HFF-Myc (cell line): ENCODE measurements at regions not wholly inside any gene's neighbourhood (a gene's known extent, or its start where the extent isn't known, plus 50 kb on each side); places are given as distances from the start of the nearest gene placed in this dataset.

ENCODE experiments used
- DNase-seq: peaks from one replicate; pipeline ENCODE4 v3.0.0-alpha.2; 2011; ENCODE audit warnings: low read depth; ENCODE audit errors: extremely low read depth
- H3K4me3 ChIP-seq: replicated peaks from 2 replicates; pipeline ENCODE4 v1.5.1; 2011; ENCODE audit warnings: low read depth, mild to moderate bottlenecking, control low read depth, low read length
- CTCF ChIP-seq: IDR thresholded peaks from 2 replicates; pipeline ENCODE4 v1.5.1; 2012; ENCODE audit warnings: mild to moderate bottlenecking, low read depth, low read length, control low read depth; ENCODE audit errors: missing control alignments

DNA sequence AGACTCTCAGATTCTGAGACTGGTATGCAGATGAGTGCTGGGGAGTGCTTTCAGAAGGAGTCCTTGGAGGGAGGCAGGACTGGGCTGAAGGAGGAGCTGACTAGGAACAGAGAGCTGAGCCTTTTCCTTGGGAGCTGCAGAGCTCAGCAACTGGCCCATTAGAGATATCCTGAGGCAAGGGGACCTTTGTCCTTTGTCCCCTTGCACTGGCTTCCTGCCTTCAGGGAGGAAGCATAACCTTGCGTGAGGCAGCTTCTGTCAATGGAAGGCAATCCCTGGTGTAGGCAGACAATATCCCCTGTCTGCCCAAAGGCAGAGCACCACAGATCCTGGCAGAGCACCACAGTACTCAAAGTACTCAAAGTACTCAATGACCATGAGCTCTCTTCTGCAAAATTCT lies 375.3 kb downstream of the HRH4 start:
- TF ChIP-seq CTCF = no peak
- H3K4me3 ChIP-seq = no peak overlapping the region
- DNase-seq = no peak

- H3K4me3 ChIP-seq = no peak overlapping the region
- TF ChIP-seq CTCF = no peak
- DNase-seq = peak; percentile 87
These were observed 376.6 kb downstream of the HRH4 start for GRCh38 chr18:24837066-24837465.

DNA sequence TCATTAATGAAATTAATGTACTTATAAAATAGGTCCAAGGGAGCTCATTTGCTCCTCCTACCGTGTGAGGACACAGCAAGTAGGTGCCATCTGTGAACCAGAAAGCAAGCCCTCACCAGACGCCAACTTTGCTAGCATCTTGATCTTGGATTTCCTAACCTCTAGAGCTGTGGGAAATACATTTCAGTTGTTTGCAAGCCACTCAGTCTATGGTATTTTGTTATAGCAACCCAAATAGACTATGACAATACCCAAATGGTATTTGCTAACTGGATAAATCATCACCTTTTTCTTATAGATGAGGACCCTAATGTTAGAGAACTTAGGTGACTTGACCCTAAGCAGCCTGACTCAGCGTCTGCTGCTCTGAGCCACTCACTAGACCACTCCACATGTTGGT lies 379.6 kb downstream of the HRH4 start:
- no peak for TF ChIP-seq CTCF
- no peak for DNase-seq
- no peak overlapping the region for H3K4me3 ChIP-seq

DNA sequence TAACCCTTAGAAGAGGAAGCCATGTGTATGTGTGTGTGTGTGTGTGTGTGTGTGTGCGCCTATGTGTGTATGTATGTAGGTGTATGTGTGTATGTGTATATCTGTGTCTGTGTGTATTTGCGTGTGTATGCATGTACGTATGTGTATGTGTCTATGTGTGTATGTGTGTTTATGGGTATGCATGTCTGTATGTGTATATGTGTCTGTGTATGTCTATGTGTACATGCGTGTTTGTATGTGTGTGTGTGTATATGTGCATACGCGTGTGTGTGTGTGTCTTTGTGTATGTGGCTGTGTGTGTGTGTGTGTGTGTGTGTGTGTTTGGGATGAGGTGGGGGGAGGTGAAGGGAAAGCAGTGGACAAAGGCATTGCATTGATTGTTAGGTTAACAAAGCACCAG lies 380.2 kb downstream of the HRH4 start:
- H3K4me3 ChIP-seq = no peak overlapping the region
- TF ChIP-seq CTCF = no peak
- DNase-seq = no peak

- DNase-seq = no peak
- no peak for TF ChIP-seq CTCF
- no peak overlapping the region for H3K4me3 ChIP-seq
These were observed 381.1 kb downstream of the HRH4 start for GRCh38 chr18:24841536-24841935.

DNA sequence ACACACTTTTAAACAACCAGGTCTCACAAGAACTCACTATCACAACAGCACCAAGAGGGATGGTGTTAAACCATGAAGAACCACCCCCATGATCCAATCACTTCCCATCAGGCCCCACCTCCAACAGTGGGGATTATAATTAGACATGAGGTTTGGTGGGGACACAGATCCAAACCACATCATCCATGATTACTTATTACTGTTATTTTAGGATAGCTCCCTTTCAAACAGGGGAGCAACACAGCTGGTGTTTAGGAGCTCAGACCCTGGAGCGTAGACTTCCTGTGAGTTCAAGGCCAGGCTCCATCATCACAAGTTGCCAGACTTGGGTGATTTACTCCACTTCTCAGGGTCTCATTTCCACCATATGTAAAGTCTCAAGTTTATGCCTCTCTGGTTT lies 382.7 kb downstream of the HRH4 start:
- no peak for TF ChIP-seq CTCF
- no peak for DNase-seq
- H3K4me3 ChIP-seq = no peak overlapping the region

DNA sequence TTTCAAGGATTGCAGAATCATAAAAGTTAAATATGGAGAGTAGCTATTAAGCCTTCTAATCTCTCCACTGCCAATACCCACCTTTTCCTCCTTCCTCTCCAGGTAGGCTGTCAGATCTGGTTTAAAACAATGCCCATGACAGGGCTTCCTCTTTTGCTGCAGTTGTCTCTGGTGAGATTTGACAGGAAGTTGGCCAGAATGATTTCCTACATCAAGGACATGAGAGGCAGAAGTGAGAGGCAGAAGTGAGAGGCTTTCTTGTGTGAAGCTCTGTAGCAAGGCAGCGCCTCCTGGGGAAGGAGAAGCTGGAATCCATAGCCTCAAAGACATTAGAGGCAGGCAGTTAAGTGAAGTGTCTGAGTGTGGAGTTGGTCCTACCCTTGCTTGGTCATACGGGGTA lies 385.7 kb downstream of the HRH4 start:
- H3K4me3 ChIP-seq = no peak overlapping the region
- no peak for DNase-seq
- no peak for TF ChIP-seq CTCF
